H9 (cell line): ENCODE measurements at regions not wholly inside any gene's neighbourhood (a gene's known extent, or its start where the extent isn't known, plus 50 kb on each side); places are given as distances from the start of the nearest gene placed in this dataset.
A peak's percentile ranks its signal among the peaks of the same experiment; 100 is the strongest.

Source experiments
- DNase-seq: peaks from one replicate; pipeline ENCODE4 v3.0.0-alpha.2; 2017
- H2AFZ ChIP-seq: one replicate; pipeline ENCODE4 v1.6.1; 2013; ENCODE audit warnings: mild to moderate bottlenecking, low read length, control low read depth, moderate library complexity
- H2AK5ac ChIP-seq: 2 replicates; pipeline ENCODE4 v1.6.1; 2013; ENCODE audit warnings: low read length, control low read depth, mixed read lengths; ENCODE audit not compliant: insufficient read length
- H2BK120ac ChIP-seq: one replicate; pipeline ENCODE4 v1.6.1; 2013; ENCODE audit warnings: low read depth, mild to moderate bottlenecking, low read length, control low read depth, inconsistent platforms; ENCODE audit not compliant: poor library complexity, severe bottlenecking
- H2BK12ac ChIP-seq: 2 replicates; pipeline ENCODE4 v1.6.1; 2013; ENCODE audit warnings: low read length, control low read depth, mixed read lengths, low read depth; ENCODE audit not compliant: insufficient read length
- H2BK15ac ChIP-seq: 2 replicates; pipeline ENCODE4 v1.6.1; 2013; ENCODE audit warnings: low read depth, low read length, control low read depth
- H2BK20ac ChIP-seq: one replicate; pipeline ENCODE4 v1.6.1; 2013; ENCODE audit warnings: low read depth, mild to moderate bottlenecking, low read length, control low read depth, inconsistent platforms; ENCODE audit not compliant: poor library complexity, severe bottlenecking
- H2BK5ac ChIP-seq: 2 replicates; pipeline ENCODE4 v1.6.1; 2013; ENCODE audit warnings: low read length, control low read depth, mixed read lengths; ENCODE audit not compliant: insufficient read length
- H3K14ac ChIP-seq: 2 replicates; pipeline ENCODE4 v1.6.1; 2013; ENCODE audit warnings: low read length, control low read depth; ENCODE audit not compliant: insufficient read depth
- H3K18ac ChIP-seq: 2 replicates; pipeline ENCODE4 v1.6.1; 2013; ENCODE audit warnings: low read depth, mild to moderate bottlenecking, mixed read lengths, low read length, control low read depth; ENCODE audit not compliant: insufficient read length
- H3K23ac ChIP-seq: 2 replicates; pipeline ENCODE4 v1.6.1; 2013; ENCODE audit warnings: low read length, control low read depth, mixed read lengths, low read depth; ENCODE audit not compliant: insufficient read length
- H3K23me2 ChIP-seq: 2 replicates; pipeline ENCODE4 v1.6.1; 2013; ENCODE audit warnings: low read depth, mild to moderate bottlenecking, mixed read lengths, low read length, control low read depth; ENCODE audit not compliant: insufficient read length, poor library complexity, severe bottlenecking
- H3K27ac ChIP-seq: 2 replicates; pipeline ENCODE4 v1.5.1; 2013; ENCODE audit warnings: low read length, control low read depth, mixed read lengths, low read depth; ENCODE audit not compliant: insufficient read length
- H3K27me3 ChIP-seq: 2 replicates; pipeline ENCODE4 v1.6.1; 2013; ENCODE audit warnings: low read length, control low read depth, inconsistent platforms; ENCODE audit not compliant: insufficient read depth
- H3K4ac ChIP-seq: 2 replicates; pipeline ENCODE4 v1.6.1; 2013; ENCODE audit warnings: low read depth, mild to moderate bottlenecking, control low read depth, inconsistent platforms, low read length, moderate library complexity
- H3K4me1 ChIP-seq: 2 replicates; pipeline ENCODE4 v1.6.1; 2013; ENCODE audit warnings: low read length, control low read depth, inconsistent platforms; ENCODE audit not compliant: insufficient read depth
- H3K4me2 ChIP-seq: 2 replicates; pipeline ENCODE4 v1.6.1; 2013; ENCODE audit warnings: low read length, control low read depth, mixed read lengths; ENCODE audit not compliant: insufficient read length, insufficient read depth
- H3K56ac ChIP-seq: 2 replicates; pipeline ENCODE4 v1.6.1; 2013; ENCODE audit warnings: low read depth, mild to moderate bottlenecking, mixed read lengths, low read length, control low read depth; ENCODE audit not compliant: insufficient read length
- H3K79me1 ChIP-seq: 2 replicates; pipeline ENCODE4 v1.6.1; 2013; ENCODE audit warnings: low read depth, mild to moderate bottlenecking, moderate library complexity, low read length, control low read depth, inconsistent platforms; ENCODE audit not compliant: insufficient read depth, poor library complexity, severe bottlenecking
- H3K79me2 ChIP-seq: 2 replicates; pipeline ENCODE4 v1.6.1; 2013; ENCODE audit warnings: low read length, control low read depth, inconsistent platforms; ENCODE audit not compliant: insufficient read depth
- H3K9ac ChIP-seq: 2 replicates; pipeline ENCODE4 v1.6.1; 2013; ENCODE audit warnings: low read length, control low read depth, mixed read lengths; ENCODE audit not compliant: insufficient read length; ENCODE audit errors: extremely low read depth
- H3K9me3 ChIP-seq: one replicate; pipeline ENCODE4 v1.6.1; 2013; ENCODE audit warnings: low read depth, low read length, inconsistent platforms; ENCODE audit not compliant: control insufficient read depth
- H3T11ph ChIP-seq: one replicate; pipeline ENCODE4 v1.6.1; 2013; ENCODE audit warnings: mild to moderate bottlenecking, low read length, control low read depth, inconsistent platforms
- H4K20me1 ChIP-seq: one replicate; pipeline ENCODE4 v1.6.1; 2013; ENCODE audit not compliant: control insufficient read depth, insufficient read length, insufficient read depth
- H4K5ac ChIP-seq: 2 replicates; pipeline ENCODE4 v1.6.1; 2013; ENCODE audit warnings: low read depth, mild to moderate bottlenecking, mixed read lengths, low read length, control low read depth; ENCODE audit not compliant: insufficient read length
- H4K8ac ChIP-seq: replicated peaks from 2 replicates; pipeline ENCODE4 v1.6.1; 2013; ENCODE audit warnings: low read length, control low read depth, mixed read lengths, low read depth; ENCODE audit not compliant: insufficient read length
- H4K91ac ChIP-seq: 2 replicates; pipeline ENCODE4 v1.6.1; 2013; ENCODE audit warnings: low read depth, mild to moderate bottlenecking, moderate library complexity, mixed read lengths, low read length, control low read depth; ENCODE audit not compliant: insufficient read length
- H3K27ac Mint-ChIP-seq, 3 experiments: 2 replicates in 2 of 3; 3 replicates in 1 of 3; pipeline ENCODE4 v1.8.0; 2020 to 2021; ENCODE audit warnings: mixed read lengths in 3 of 3, mild to moderate bottlenecking in 1 of 3, moderate library complexity in 1 of 3
- H3K27me3 Mint-ChIP-seq: 2 replicates; pipeline ENCODE4 v1.8.0; 2021; ENCODE audit warnings: low read depth, mild to moderate bottlenecking, moderate library complexity, mixed read lengths
- H3K36me3 Mint-ChIP-seq, 3 experiments: 2 replicates in 2 of 3; 3 replicates in 1 of 3; pipeline ENCODE4 v1.8.0; 2020 to 2021; ENCODE audit warnings: low read depth in 3 of 3, mixed read lengths in 3 of 3; ENCODE audit not compliant: insufficient read depth in 1 of 3
- H3K4me1 Mint-ChIP-seq, 2 experiments: 2 replicates each; pipeline ENCODE4 v1.8.0; 2020; ENCODE audit warnings: mixed read lengths in 2 of 2
- H3K4me3 Mint-ChIP-seq, 2 experiments: 2 replicates in 1 of 2; 3 replicates in 1 of 2; pipeline ENCODE4 v1.8.0; 2020 to 2021; ENCODE audit warnings: mild to moderate bottlenecking in 2 of 2, mixed read lengths in 2 of 2, moderate library complexity in 1 of 2
- H3K9me3 Mint-ChIP-seq, 2 experiments: 2 replicates in 1 of 2; 3 replicates in 1 of 2; pipeline ENCODE4 v1.8.0; 2020; ENCODE audit warnings: mild to moderate bottlenecking in 2 of 2, mixed read lengths in 2 of 2, moderate library complexity in 1 of 2
- CTCF ChIP-seq: fragments of 200-600 bp; sonication (generic); conservative IDR thresholded peaks from 3 replicates; pipeline ENCODE4 v1.8.0; 2021; ENCODE audit warnings: antibody characterized with exemption, mild to moderate bottlenecking

DNA sequence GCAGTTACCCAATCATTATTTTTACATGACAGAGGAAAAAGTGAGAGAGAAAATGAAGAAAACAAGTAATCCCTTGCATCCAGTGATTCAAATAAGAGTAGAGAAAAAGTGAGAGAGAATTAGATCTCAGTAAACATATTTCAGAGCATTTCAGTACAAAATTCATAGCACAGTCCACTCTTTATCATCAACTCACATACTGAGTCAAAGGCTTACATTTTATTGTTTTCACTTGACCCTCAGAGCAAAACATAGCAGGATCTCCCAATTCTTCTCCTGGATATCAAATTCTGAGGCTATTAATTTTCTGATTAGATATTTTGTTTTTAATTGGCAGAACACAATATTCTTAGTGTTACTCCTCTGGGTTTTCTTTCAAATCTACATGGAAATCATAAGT, 1568.3 kb upstream of the PRR20A start:
- no peak overlapping the region for H3T11ph ChIP-seq
- no peaks in the 10 kb centered on the region for H3K27me3 Mint-ChIP-seq
- H3K18ac ChIP-seq: no peak overlapping the region
- H4K91ac ChIP-seq: no peak overlapping the region
- H3K4me2 ChIP-seq: no peak overlapping the region
- H3K4me1 Mint-ChIP-seq: peaks cover 51 to 54% of the 10 kb centered on the region in 2 experiments
- H2BK5ac ChIP-seq: no peak overlapping the region
- H2AK5ac ChIP-seq: no peak overlapping the region
- no peak overlapping the region for H2AFZ ChIP-seq
- H3K9me3 ChIP-seq: no peaks in the 10 kb centered on the region
- H3K79me2 ChIP-seq: peaks cover 10% of the 10 kb centered on the region; the same call in 1 of the 2 replicates
- H3K14ac ChIP-seq: no peak overlapping the region
- no peak overlapping the region for H2BK15ac ChIP-seq
- no peaks in the 10 kb centered on the region for H3K27me3 ChIP-seq
- no peak for TF ChIP-seq CTCF
- no peak overlapping the region for H3K56ac ChIP-seq
- no peak overlapping the region for H3K4ac ChIP-seq
- H2BK12ac ChIP-seq: no peak overlapping the region
- peak overlapping the region in 1 of 3 experiments; percentile 90; a peak in 3 of 7 replicates for H3K27ac Mint-ChIP-seq
- H3K27ac ChIP-seq: no peak overlapping the region
- H3K23me2 ChIP-seq: peaks cover 3% of the 10 kb centered on the region
- no peaks in the 10 kb centered on the region for H3K79me1 ChIP-seq
- no peak overlapping the region for H4K8ac ChIP-seq
- H3K9me3 Mint-ChIP-seq: no peaks in the 10 kb centered on the region
- H2BK120ac ChIP-seq: no peak overlapping the region
- H2BK20ac ChIP-seq: no peak overlapping the region
- no peak overlapping the region for H3K23ac ChIP-seq
- peaks cover 17 to 34% (median 26%) of the 10 kb centered on the region in 3 experiments for H3K36me3 Mint-ChIP-seq
- no peak overlapping the region for H4K5ac ChIP-seq
- no peaks in the 10 kb centered on the region for H3K4me1 ChIP-seq
- H4K20me1 ChIP-seq: no peaks in the 10 kb centered on the region
- no peak for DNase-seq
- H3K9ac ChIP-seq: no peak overlapping the region
- peak overlapping the region in 1 of 2 experiments; percentile 21; a peak in 1 of 5 replicates for H3K4me3 Mint-ChIP-seq
